Ascending aorta (tissue), 2 donors: ENCODE measurements at regions not wholly inside any gene's neighbourhood (a gene's known extent, or its start where the extent isn't known, plus 50 kb on each side); places are given as distances from the start of the nearest gene placed in this dataset.
"Not testable (repeated sequence)": the region's sequence is repeated elsewhere in the genome, so short reads cannot be mapped to it uniquely, and the experiment has no call there.

Source experiments
- DNase-seq, 2 donors: peaks; one replicate each; pipeline ENCODE4 v3.0.0-alpha.2; 2019; ENCODE audit warnings: low spot score in 2 of 2
- H3K27ac ChIP-seq, 2 donors: fragments of 200-600 bp; sonication (generic); one replicate each; pipeline ENCODE4 v1.5.1; 2016 to 2017; ENCODE audit warnings: mild to moderate bottlenecking in 1 of 2
- H3K27me3 ChIP-seq: fragments of 200-600 bp; sonication (generic); one replicate; pipeline ENCODE4 v1.5.1; 2017
- H3K36me3 ChIP-seq, 2 donors: fragments of 200-600 bp; sonication (generic); one replicate each; pipeline ENCODE4 v1.5.1; 2016
- H3K4me1 ChIP-seq, 2 donors: fragments of 200-600 bp; sonication (generic); one replicate each; pipeline ENCODE4 v1.5.1; 2016 to 2017; ENCODE audit warnings: mild to moderate bottlenecking in 1 of 2
- H3K4me3 ChIP-seq, 2 donors: fragments of 200-600 bp; sonication (generic); one replicate each; pipeline ENCODE4 v1.5.1; 2016 to 2017; ENCODE audit warnings: mild to moderate bottlenecking in 1 of 2
- H3K9me3 ChIP-seq, 2 donors: fragments of 200-600 bp; sonication (generic); one replicate each; pipeline ENCODE4 v1.5.1; 2016
- CTCF ChIP-seq, 3 experiments: fragments of 200-600 bp in 2 of 3; fragments of 450-650 bp in 1 of 3; sonication (generic) in 2 of 3; IDR thresholded peaks; one replicate each; pipeline ENCODE4 v1.5.1; 2016 to 2019; ENCODE audit warnings: antibody characterized with exemption in 3 of 3, mild to moderate bottlenecking in 1 of 3, moderate library complexity in 1 of 3
- intact Hi-C: fragments of 100-400 bp; cut with DNase I; formaldehyde crosslinking; loops from one replicate; pipeline ENCODE4 v1.15.1; 2023

- Histone ChIP-seq H3K27me3 (no peaks in the 10 kb centered on the region), H3K27ac (no peak overlapping the region)
Observed at GRCh38 chr16:86733546-86734254, 155.4 kb downstream of the FOXL1 start.

GRCh38 chr16:86734543-86735460 is 156.5 kb downstream of the FOXL1 start:
- H3K4me3 ChIP-seq: no peak overlapping the region
- H3K36me3 ChIP-seq: peaks cover 3 to 6% of the 10 kb centered on the region in 2 donors
- intact Hi-C loops: no loop called here
- no peaks in the 10 kb centered on the region for H3K9me3 ChIP-seq
- H3K4me1 ChIP-seq: no peaks in the 10 kb centered on the region
- no peak for TF ChIP-seq CTCF (IDR thresholded peaks at IDR 0.05)
- H3K27ac ChIP-seq: no peak overlapping the region
- no peak for DNase-seq
- no peaks in the 10 kb centered on the region for H3K27me3 ChIP-seq

More at GRCh38 chr16:86733546-86734254, 155.4 kb downstream of the FOXL1 start:
- intact Hi-C loops: no loop called here
- no peaks in the 10 kb centered on the region for H3K4me1 ChIP-seq
- no peaks in the 10 kb centered on the region for H3K9me3 ChIP-seq
- H3K4me3 ChIP-seq: no peak overlapping the region
- H3K36me3 ChIP-seq: peaks cover 3 to 6% of the 10 kb centered on the region in 2 donors
- DNase-seq: no peak
- no peak for TF ChIP-seq CTCF (IDR thresholded peaks at IDR 0.05)

DNA sequence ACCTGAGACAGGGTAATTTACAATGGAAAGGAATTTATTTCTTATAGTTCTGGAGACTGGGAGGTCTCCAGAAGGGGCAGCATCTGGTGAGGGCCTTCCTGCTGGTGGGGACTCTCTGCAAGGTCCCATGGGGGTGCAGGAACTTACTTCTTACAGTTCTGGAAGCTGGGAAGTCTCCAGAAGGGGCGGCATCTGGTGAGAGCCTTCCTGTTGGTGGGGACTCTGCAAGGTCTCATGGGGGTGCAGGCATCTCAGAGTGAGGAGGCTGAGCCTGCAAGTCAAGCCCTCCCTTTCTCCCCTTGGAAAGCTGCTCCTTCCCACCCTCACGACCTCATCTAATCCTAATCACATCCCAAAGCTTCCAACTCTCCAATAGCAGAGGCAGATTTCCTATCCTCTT is 157.4 kb downstream of the FOXL1 start:
- no peak for TF ChIP-seq CTCF (IDR thresholded peaks at IDR 0.05)
- H3K36me3 ChIP-seq: peaks cover 3 to 6% of the 10 kb centered on the region in 2 donors
- no peak overlapping the region for H3K4me3 ChIP-seq
- intact Hi-C loops: no loop called here
- H3K27ac ChIP-seq: no peak overlapping the region
- H3K4me1 ChIP-seq: peaks cover 0 to 8% of the 10 kb centered on the region in 2 donors
- DNase-seq: no peak
- H3K27me3 ChIP-seq: no peaks in the 10 kb centered on the region
- H3K9me3 ChIP-seq: no peaks in the 10 kb centered on the region

DNA sequence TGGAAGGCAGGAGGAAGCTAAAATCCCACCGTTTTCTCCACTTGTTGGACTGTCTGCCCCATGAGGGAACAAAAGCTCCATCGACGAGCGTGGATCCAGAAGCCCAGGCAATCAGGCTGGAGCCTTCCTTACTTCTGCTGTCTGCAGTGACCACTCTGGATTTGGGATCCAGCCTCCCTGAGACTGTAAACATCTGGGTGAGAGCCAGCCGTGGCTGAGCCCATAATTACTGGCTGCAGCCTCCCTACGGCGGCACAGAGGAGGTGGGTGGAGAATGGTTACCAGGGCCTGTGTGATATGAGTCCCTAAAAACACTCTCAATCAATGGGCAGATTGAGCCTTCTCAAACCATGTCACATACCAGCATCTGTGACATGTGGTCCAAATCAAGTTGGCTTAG is 158.2 kb downstream of the FOXL1 start:
- no peak for DNase-seq
- intact Hi-C loops: no loop called here
- Histone ChIP-seq H3K4me1 (peaks cover 0 to 10% of the 10 kb centered on the region in 2 donors), H3K27ac (no peak overlapping the region), H3K36me3 (peaks cover 3 to 6% of the 10 kb centered on the region in 2 donors), H3K27me3 (no peaks in the 10 kb centered on the region), H3K4me3 (no peak overlapping the region), H3K9me3 (no peaks in the 10 kb centered on the region)
- no peak for TF ChIP-seq CTCF (IDR thresholded peaks at IDR 0.05)

DNA sequence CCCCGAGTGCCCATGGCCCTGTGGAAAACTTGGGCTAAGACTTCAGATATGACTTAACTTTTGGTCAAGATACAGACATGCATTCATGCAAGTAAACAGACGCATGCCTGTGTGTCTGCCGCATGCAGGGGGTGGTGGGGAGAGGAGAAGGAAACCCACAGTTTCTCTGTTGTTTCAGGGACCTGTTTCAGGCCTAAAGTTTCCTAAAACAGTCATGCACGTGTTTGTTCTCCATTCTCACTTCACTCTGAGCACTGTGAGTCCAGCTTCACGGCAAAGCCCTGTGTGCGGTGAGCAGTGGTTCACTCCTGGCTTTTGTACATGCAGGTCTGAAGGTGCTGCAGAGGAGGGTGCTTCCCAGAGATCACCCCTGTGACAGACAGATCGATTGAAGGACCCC is 158.7 kb downstream of the FOXL1 start:
- H3K27me3 ChIP-seq: no peaks in the 10 kb centered on the region
- no peak for TF ChIP-seq CTCF (IDR thresholded peaks at IDR 0.05)

DNA sequence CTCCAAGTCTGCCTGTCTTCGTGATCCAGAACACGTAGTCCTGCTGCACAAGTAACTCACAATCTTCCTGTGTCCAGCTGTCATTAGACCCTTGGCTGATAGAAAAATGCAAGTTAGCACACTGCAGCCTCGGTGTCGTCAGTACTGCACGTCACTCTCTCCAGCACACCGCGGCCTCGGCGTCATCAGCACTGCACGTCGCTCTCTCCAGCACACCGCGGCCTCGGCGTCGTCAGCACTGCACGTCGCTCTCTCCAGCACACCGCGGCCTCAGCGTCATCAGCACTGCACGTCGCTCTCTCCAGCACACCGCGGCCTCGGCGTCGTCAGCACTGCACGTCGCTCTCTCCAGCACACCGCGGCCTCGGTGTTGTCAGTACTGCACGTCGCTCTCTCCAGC is 160.0 kb downstream of the FOXL1 start:
- DNase-seq, intact Hi-C loops, H3K27me3 ChIP-seq, H3K4me3 ChIP-seq, H3K36me3 ChIP-seq, H3K9me3 ChIP-seq, H3K27ac ChIP-seq: not testable (repeated sequence)
- peaks cover 0 to 16% of the 10 kb centered on the region in 2 donors for H3K4me1 ChIP-seq

More for the DNA sequence above, 158.7 kb downstream of the FOXL1 start:
- no peak for DNase-seq
- H3K36me3 ChIP-seq: peaks cover 3 to 6% of the 10 kb centered on the region in 2 donors
- H3K4me3 ChIP-seq: no peak overlapping the region
- intact Hi-C loops: no loop called here
- H3K9me3 ChIP-seq: no peaks in the 10 kb centered on the region
- H3K4me1 ChIP-seq: peaks cover 0 to 14% of the 10 kb centered on the region in 2 donors
- no peak overlapping the region for H3K27ac ChIP-seq
